Fibroblast of the aortic adventitia (primary cell): ENCODE measurements at regions not wholly inside any gene's neighbourhood (a gene's known extent, or its start where the extent isn't known, plus 50 kb on each side); places are given as distances from the start of the nearest gene placed in this dataset.

ENCODE experiments used
- DNase-seq: peaks from one replicate; pipeline ENCODE4 v3.0.0-alpha.2; 2010; ENCODE audit warnings: low read depth
- H3K4me3 ChIP-seq: 2 replicates; pipeline ENCODE4 v1.5.1; 2011; ENCODE audit warnings: low read depth, mild to moderate bottlenecking, control low read depth, low read length, moderate library complexity
- TF ChIP-seq, protein P1 (sequence below): IDR thresholded peaks from 2 replicates; pipeline ENCODE4 v1.5.1; 2011; ENCODE audit warnings: mild to moderate bottlenecking, low read length, control low read depth, inconsistent platforms; ENCODE audit not compliant: insufficient read depth

GRCh38 chr3:7865611-7866010 is 636.0 kb upstream of the LMCD1 start:
- H3K4me3 ChIP-seq: no peak overlapping the region
- no peak for DNase-seq
- TF ChIP-seq, protein P1, sequence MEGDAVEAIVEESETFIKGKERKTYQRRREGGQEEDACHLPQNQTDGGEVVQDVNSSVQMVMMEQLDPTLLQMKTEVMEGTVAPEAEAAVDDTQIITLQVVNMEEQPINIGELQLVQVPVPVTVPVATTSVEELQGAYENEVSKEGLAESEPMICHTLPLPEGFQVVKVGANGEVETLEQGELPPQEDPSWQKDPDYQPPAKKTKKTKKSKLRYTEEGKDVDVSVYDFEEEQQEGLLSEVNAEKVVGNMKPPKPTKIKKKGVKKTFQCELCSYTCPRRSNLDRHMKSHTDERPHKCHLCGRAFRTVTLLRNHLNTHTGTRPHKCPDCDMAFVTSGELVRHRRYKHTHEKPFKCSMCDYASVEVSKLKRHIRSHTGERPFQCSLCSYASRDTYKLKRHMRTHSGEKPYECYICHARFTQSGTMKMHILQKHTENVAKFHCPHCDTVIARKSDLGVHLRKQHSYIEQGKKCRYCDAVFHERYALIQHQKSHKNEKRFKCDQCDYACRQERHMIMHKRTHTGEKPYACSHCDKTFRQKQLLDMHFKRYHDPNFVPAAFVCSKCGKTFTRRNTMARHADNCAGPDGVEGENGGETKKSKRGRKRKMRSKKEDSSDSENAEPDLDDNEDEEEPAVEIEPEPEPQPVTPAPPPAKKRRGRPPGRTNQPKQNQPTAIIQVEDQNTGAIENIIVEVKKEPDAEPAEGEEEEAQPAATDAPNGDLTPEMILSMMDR: no peak

DNA sequence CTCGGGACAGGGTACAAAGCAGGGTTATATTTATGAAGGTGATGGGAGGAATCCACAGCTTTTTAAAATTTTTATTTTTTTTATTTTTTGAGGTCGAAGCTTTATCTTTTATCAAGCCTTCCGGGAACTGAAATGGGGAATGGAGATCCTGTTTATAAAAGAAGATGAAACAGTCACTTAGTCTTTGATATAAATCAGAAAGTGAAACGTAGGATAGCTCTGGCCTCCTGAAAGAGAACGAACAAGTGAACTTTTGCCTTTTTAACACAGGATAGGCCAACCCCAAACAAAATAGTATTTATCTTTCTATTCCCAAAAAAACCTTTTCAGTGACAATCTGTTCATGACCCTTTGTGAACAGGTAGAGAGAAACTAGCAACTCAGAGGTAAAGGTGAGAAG is 634.0 kb upstream of the LMCD1 start:
- DNase-seq: no peak
- TF ChIP-seq, protein P1: no peak
- H3K4me3 ChIP-seq: no peak overlapping the region

DNA sequence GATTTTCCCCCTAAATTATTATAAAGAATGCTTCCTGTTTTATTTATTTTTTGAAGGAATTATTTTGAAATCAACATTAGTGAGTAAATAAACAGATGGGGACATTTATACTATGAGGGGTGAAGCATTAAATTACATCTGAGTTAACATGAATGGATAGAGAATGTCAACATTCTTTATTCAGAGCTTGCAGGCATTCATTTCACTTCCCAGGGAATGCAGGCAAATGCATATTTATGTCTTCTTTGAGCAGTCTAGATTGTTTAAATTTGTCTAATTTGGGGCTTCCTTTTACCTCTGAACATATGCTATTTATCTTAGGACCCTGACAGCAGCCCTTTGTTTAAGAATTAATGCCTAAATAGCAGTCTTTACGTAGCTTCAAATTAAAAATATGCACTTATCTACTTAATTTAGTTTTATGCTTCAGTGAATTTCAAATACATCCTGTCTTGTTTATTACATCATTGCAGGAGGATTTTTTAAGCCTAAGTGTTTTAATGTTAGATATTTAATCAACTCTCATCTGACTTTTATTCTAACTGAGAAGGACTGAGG is 630.5 kb upstream of the LMCD1 start:
- DNase-seq: no peak
- no peak overlapping the region for H3K4me3 ChIP-seq
- TF ChIP-seq, protein P1: no peak

GRCh38 chr3:7874116-7874515 is 627.5 kb upstream of the LMCD1 start:
- H3K4me3 ChIP-seq: no peak overlapping the region
- DNase-seq: peak; percentile 2
- TF ChIP-seq, protein P1: no peak

- DNase-seq: peak; percentile 73
- TF ChIP-seq, protein P1: no peak
These were observed 625.7 kb upstream of the LMCD1 start for GRCh38 chr3:7875925-7876324.

GRCh38 chr3:7876741-7877297 is 624.8 kb upstream of the LMCD1 start:
- DNase-seq: peak; percentile 5
- TF ChIP-seq, protein P1: no peak
- no peak overlapping the region for H3K4me3 ChIP-seq

More at GRCh38 chr3:7875925-7876324, 625.7 kb upstream of the LMCD1 start:
- H3K4me3 ChIP-seq: no peak overlapping the region

DNA sequence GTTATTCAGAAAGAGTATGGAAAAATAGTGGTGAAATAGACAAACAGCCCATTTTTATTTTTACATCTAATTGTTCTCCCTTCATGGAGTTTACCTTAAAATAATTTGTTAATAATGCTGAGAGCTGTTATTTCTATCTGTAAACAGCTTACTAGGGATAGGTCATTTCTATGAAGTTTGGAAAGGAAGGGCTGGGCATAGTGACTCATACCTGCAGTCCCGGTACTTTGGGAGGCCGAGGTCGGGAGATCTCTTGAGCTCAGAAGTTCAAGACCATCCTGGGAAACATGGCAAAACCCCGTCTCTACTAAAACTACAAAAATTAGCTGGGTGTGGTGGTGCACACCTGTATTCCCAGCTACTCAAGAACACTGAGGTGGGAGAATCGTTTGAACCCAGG is 624.3 kb upstream of the LMCD1 start:
- TF ChIP-seq, protein P1: no peak
- no peak for DNase-seq
- no peak overlapping the region for H3K4me3 ChIP-seq
